ENCODE measurements at regions not wholly inside any gene's neighbourhood (a gene's known extent, or its start where the extent isn't known, plus 50 kb on each side); places are given as distances from the start of the nearest gene placed in this dataset.

- in situ Hi-C loops (cut with MboI), result no loop called here
- Histone ChIP-seq H3K36me3 (ENCODE audit: low read depth) (no peaks in the 10 kb centered on the region), H3K9ac (no peak overlapping the region), H4K20me1 (ENCODE audit: insufficient read depth) (no peaks in the 10 kb centered on the region), H3K27ac (no peak overlapping the region), H3F3A (ENCODE audit: insufficient read depth) (no peaks in the 10 kb centered on the region), H3K79me2 (ENCODE audit: insufficient read depth) (no peaks in the 10 kb centered on the region), H3K4me3 (no peak overlapping the region), H3K4me1 (ENCODE audit: insufficient read depth) (no peaks in the 10 kb centered on the region), H3K4me2 (ENCODE audit: unreplicated experiment) (no peak overlapping the region), H3K9me2 (ENCODE audit: insufficient read depth) (no peaks in the 10 kb centered on the region), H2AFZ (no peak overlapping the region), H3K9me3 (ENCODE audit: low read depth) (no peaks in the 10 kb centered on the region), H3K27me3 (replicated peaks; ENCODE audit: insufficient read depth) (no peaks in the 10 kb centered on the region)
- DNase-seq, result no peak
- WGBS, 2 experiments (ENCODE audit: low coverage in 1 of 2, low lambda C conversion rate in 2 of 2, missing lambda C conversion rate in 2 of 2), result 14 to 20% methylated on average over 2 of the region's 2 CpGs
- TF ChIP-seq EZH2phosphoT487 (IDR thresholded peaks at IDR 0.05; ENCODE audit: insufficient read depth, low read depth), result no peak
- no peak for TF ChIP-seq EZH2 (IDR thresholded peaks at IDR 0.05; ENCODE audit: insufficient read depth, poor library complexity, severe bottlenecking)
Measured at GRCh38 chr13:85266771-85267170, 532.4 kb downstream of the SLITRK6 start.

GRCh38 chr13:85266331-85266730, 532.9 kb downstream of the SLITRK6 start:
- Histone ChIP-seq H3K27me3 (replicated peaks; ENCODE audit: insufficient read depth) (no peaks in the 10 kb centered on the region), H3K9me2 (ENCODE audit: insufficient read depth) (no peaks in the 10 kb centered on the region), H3K9me3 (ENCODE audit: low read depth) (no peaks in the 10 kb centered on the region), H2AFZ (no peak overlapping the region), H3K36me3 (ENCODE audit: low read depth) (no peaks in the 10 kb centered on the region), H3K27ac (no peak overlapping the region), H3K79me2 (ENCODE audit: insufficient read depth) (no peaks in the 10 kb centered on the region), H3F3A (ENCODE audit: insufficient read depth) (no peaks in the 10 kb centered on the region), H3K9ac (no peak overlapping the region), H4K20me1 (ENCODE audit: insufficient read depth) (no peaks in the 10 kb centered on the region), H3K4me1 (ENCODE audit: insufficient read depth) (no peaks in the 10 kb centered on the region), H3K4me2 (ENCODE audit: unreplicated experiment) (no peak overlapping the region), H3K4me3 (no peak overlapping the region)
- no peak for TF ChIP-seq EZH2phosphoT487 (IDR thresholded peaks at IDR 0.05; ENCODE audit: insufficient read depth, low read depth)
- no peak for TF ChIP-seq EZH2 (IDR thresholded peaks at IDR 0.05; ENCODE audit: insufficient read depth, poor library complexity, severe bottlenecking)
- WGBS, 2 experiments (ENCODE audit: low coverage in 1 of 2, low lambda C conversion rate in 2 of 2, missing lambda C conversion rate in 2 of 2), result 17% methylated on average over 1 of the region's 1 CpG
- in situ Hi-C loops (cut with MboI), result no loop called here
- no peak for DNase-seq

GRCh38 chr13:85265296-85265695, 533.9 kb downstream of the SLITRK6 start:
- H2AFZ ChIP-seq, result no peak overlapping the region
- no peak overlapping the region for H3K4me3 ChIP-seq
- in situ Hi-C loops (cut with MboI), result no loop called here
- no peak for DNase-seq
- H3K27me3 ChIP-seq (replicated peaks; ENCODE audit: insufficient read depth), result no peaks in the 10 kb centered on the region
- TF ChIP-seq EZH2 (IDR thresholded peaks at IDR 0.05; ENCODE audit: insufficient read depth, poor library complexity, severe bottlenecking) (no peak), EZH2phosphoT487 (IDR thresholded peaks at IDR 0.05; ENCODE audit: insufficient read depth, low read depth) (no peak)
- no peaks in the 10 kb centered on the region for H3K4me1 ChIP-seq (ENCODE audit: insufficient read depth)
- no peaks in the 10 kb centered on the region for H3F3A ChIP-seq (ENCODE audit: insufficient read depth)
- H3K27ac ChIP-seq, result no peak overlapping the region
- H3K79me2 ChIP-seq (ENCODE audit: insufficient read depth), result no peaks in the 10 kb centered on the region
- no peaks in the 10 kb centered on the region for H4K20me1 ChIP-seq (ENCODE audit: insufficient read depth)
- no peak overlapping the region for H3K9ac ChIP-seq
- no peaks in the 10 kb centered on the region for H3K9me3 ChIP-seq (ENCODE audit: low read depth)
- no peaks in the 10 kb centered on the region for H3K9me2 ChIP-seq (ENCODE audit: insufficient read depth)
- H3K36me3 ChIP-seq (ENCODE audit: low read depth), result no peaks in the 10 kb centered on the region
- WGBS, 2 experiments (ENCODE audit: low coverage in 1 of 2, low lambda C conversion rate in 2 of 2, missing lambda C conversion rate in 2 of 2), result 35 to 40% methylated on average over 3 of the region's 3 CpGs
- H3K4me2 ChIP-seq (ENCODE audit: unreplicated experiment), result no peak overlapping the region

GRCh38 chr13:85262499-85262898, 536.7 kb downstream of the SLITRK6 start:
- Histone ChIP-seq H4K20me1 (ENCODE audit: insufficient read depth) (no peaks in the 10 kb centered on the region), H3K4me1 (ENCODE audit: insufficient read depth) (no peaks in the 10 kb centered on the region), H2AFZ (no peak overlapping the region), H3F3A (ENCODE audit: insufficient read depth) (no peaks in the 10 kb centered on the region), H3K9me2 (ENCODE audit: insufficient read depth) (no peaks in the 10 kb centered on the region), H3K9ac (no peak overlapping the region), H3K4me2 (ENCODE audit: unreplicated experiment) (no peak overlapping the region), H3K36me3 (ENCODE audit: low read depth) (no peaks in the 10 kb centered on the region), H3K27ac (no peak overlapping the region), H3K9me3 (ENCODE audit: low read depth) (no peaks in the 10 kb centered on the region), H3K27me3 (replicated peaks; ENCODE audit: insufficient read depth) (no peaks in the 10 kb centered on the region), H3K79me2 (ENCODE audit: insufficient read depth) (no peaks in the 10 kb centered on the region), H3K4me3 (no peak overlapping the region)
- in situ Hi-C loops (cut with MboI), result no loop called here
- no peak for DNase-seq
- 32 to 45% methylated on average over 2 of the region's 2 CpGs for WGBS, 2 experiments (ENCODE audit: low coverage in 1 of 2, low lambda C conversion rate in 2 of 2, missing lambda C conversion rate in 2 of 2)
- no peak for TF ChIP-seq EZH2 (IDR thresholded peaks at IDR 0.05; ENCODE audit: insufficient read depth, poor library complexity, severe bottlenecking)
- no peak for TF ChIP-seq EZH2phosphoT487 (IDR thresholded peaks at IDR 0.05; ENCODE audit: insufficient read depth, low read depth)

GRCh38 chr13:85261757-85262346, 537.4 kb downstream of the SLITRK6 start:
- no peaks in the 10 kb centered on the region for H3K4me1 ChIP-seq (ENCODE audit: insufficient read depth)
- DNase-seq, result no peak
- no peak for TF ChIP-seq EZH2 (IDR thresholded peaks at IDR 0.05; ENCODE audit: insufficient read depth, poor library complexity, severe bottlenecking)
- TF ChIP-seq EZH2phosphoT487 (IDR thresholded peaks at IDR 0.05; ENCODE audit: insufficient read depth, low read depth), result no peak
- H3K4me2 ChIP-seq (ENCODE audit: unreplicated experiment), result no peak overlapping the region
- no peaks in the 10 kb centered on the region for H3K27me3 ChIP-seq (replicated peaks; ENCODE audit: insufficient read depth)
- no peaks in the 10 kb centered on the region for H4K20me1 ChIP-seq (ENCODE audit: insufficient read depth)
- no peak overlapping the region for H2AFZ ChIP-seq
- H3K79me2 ChIP-seq (ENCODE audit: insufficient read depth), result no peaks in the 10 kb centered on the region
- no peaks in the 10 kb centered on the region for H3K9me2 ChIP-seq (ENCODE audit: insufficient read depth)
- no peaks in the 10 kb centered on the region for H3K9me3 ChIP-seq (ENCODE audit: low read depth)
- no peak overlapping the region for H3K27ac ChIP-seq
- 32 to 38% methylated on average over 1 of the region's 1 CpG for WGBS, 2 experiments (ENCODE audit: low coverage in 1 of 2, low lambda C conversion rate in 2 of 2, missing lambda C conversion rate in 2 of 2)
- in situ Hi-C loops (cut with MboI), result no loop called here
- no peak overlapping the region for H3K9ac ChIP-seq
- no peaks in the 10 kb centered on the region for H3F3A ChIP-seq (ENCODE audit: insufficient read depth)
- no peaks in the 10 kb centered on the region for H3K36me3 ChIP-seq (ENCODE audit: low read depth)
- no peak overlapping the region for H3K4me3 ChIP-seq
